ENCODE measurements at regions not wholly inside any gene's neighbourhood (a gene's known extent, or its start where the extent isn't known, plus 50 kb on each side); places are given as distances from the start of the nearest gene placed in this dataset.

DNA sequence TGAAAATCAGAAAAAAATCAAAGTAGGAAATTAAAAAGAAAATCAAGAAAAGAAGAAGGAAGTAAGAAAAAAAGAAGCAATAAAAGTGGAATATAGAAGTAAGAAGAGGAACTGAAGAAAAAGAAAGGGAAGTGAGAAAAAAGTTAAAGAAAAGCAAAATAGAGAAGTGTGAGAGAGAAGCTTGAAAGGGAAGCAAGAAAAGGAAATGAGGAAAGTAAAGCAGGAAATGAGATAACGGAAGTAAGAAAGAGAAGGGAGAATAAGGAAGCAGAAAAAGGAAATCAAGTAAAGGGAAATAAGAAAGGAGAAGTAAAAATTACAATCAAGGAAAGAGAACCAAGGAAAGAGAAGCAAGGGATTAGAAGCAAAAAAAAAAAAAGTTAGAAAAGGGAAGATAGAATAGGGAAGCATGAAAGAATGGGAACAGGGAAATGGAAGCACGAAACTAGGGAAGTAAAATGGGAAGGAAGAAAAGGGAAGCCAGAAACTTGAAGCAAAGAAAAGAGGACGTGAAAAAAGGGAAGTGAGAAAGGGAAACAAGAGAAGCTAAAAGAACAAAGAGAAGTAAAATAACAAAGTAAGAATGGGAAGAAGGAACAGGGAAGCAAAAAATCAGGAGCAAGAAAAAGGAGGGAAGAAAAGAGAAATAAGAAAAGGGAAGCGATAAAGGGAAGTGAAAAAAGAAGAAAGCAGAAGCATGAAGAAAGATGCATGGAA is 243.3 kb upstream of the NCKAP5 start (continued):
- TF ChIP-seq, protein P1, sequence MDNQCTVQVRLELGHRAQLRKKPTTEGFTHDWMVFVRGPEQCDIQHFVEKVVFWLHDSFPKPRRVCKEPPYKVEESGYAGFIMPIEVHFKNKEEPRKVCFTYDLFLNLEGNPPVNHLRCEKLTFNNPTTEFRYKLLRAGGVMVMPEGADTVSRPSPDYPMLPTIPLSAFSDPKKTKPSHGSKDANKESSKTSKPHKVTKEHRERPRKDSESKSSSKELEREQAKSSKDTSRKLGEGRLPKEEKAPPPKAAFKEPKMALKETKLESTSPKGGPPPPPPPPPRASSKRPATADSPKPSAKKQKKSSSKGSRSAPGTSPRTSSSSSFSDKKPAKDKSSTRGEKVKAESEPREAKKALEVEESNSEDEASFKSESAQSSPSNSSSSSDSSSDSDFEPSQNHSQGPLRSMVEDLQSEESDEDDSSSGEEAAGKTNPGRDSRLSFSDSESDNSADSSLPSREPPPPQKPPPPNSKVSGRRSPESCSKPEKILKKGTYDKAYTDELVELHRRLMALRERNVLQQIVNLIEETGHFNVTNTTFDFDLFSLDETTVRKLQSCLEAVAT (IDR thresholded peaks at IDR 0.05) = 0 out of 4 replicates have a peak, but pooled peaks of 1 of the 2 experiments have one; percentile 12
- TF ChIP-seq ZC3H8 (IDR thresholded peaks at IDR 0.05) = no peak
- no peak for TF ChIP-seq HIVEP1 (CRISPR knock-in tag; IDR thresholded peaks at IDR 0.05)

- Histone ChIP-seq H3K9me1 (ENCODE audit: control insufficient read depth, insufficient read depth, low read length) (no peaks in the 10 kb centered on the region), H2AFZ (ENCODE audit: low read depth, low read length) (no peak overlapping the region), H3K9me3 (replicated peaks; ENCODE audit: control insufficient read depth, insufficient read depth, low read depth, low read length) (no peaks in the 10 kb centered on the region), H3K79me2 (ENCODE audit: control insufficient read depth, insufficient read depth, low read length) (no peaks in the 10 kb centered on the region), H3K36me3 (ENCODE audit: control insufficient read depth, insufficient read depth, low read length) (no peaks in the 10 kb centered on the region), H3K4me3 (no peak overlapping the region), H3K4me2 (ENCODE audit: insufficient read depth, low read length) (no peak overlapping the region), H4K20me1 (replicated peaks; ENCODE audit: control insufficient read depth, insufficient read depth, low read length) (no peaks in the 10 kb centered on the region), H3K27me3 (ENCODE audit: control insufficient read depth in 2 of 2, insufficient read depth in 2 of 2, low read length in 2 of 2) (no peaks in the 10 kb centered on the region), H3K4me1 (replicated peaks in 1 of 2; ENCODE audit: control insufficient read depth in 2 of 2, insufficient read depth in 2 of 2, low read length in 2 of 2) (no peaks in the 10 kb centered on the region), H3K27ac (ENCODE audit: extremely low read depth, low read depth, low read length) (no peak overlapping the region), H3K9ac (ENCODE audit: insufficient read depth in 1 of 2, low read depth in 2 of 2, low read length in 2 of 2) (no peak overlapping the region)
- ChIA-PET POLR2A (no interaction called here), CTCF (ENCODE audit: low intra/inter-chr PET ratio) (no interaction called here)
- in situ Hi-C loops (cut with MboI) (no loop called here), intact Hi-C loops (cut with micrococcal nuclease) (no loop called here)
- FAIRE-seq (no peak), ATAC-seq (no peak), DNase-seq (ENCODE audit: extremely low read depth in 1 of 4, low spot score in 3 of 4) (no peak)
- 0% methylated on average over 4 of the region's 4 CpGs for WGBS (ENCODE audit: insufficient coverage, low coverage, missing lambda C conversion rate)
- BruUV-seq (replicated peaks) = no TSS peak
- TF ChIP-seq PML (IDR thresholded peaks at IDR 0.05; ENCODE audit: low read length) (no peak), MAFG (tag; conservative IDR thresholded peaks at IDR 0.05) (no peak), ETS2 (tag; IDR thresholded peaks at IDR 0.05; ENCODE audit: borderline replicate concordance, poor library complexity, severe bottlenecking) (no peak), SAP30 (IDR thresholded peaks at IDR 0.05; ENCODE audit: borderline replicate concordance, insufficient read depth, low read depth, low read length, poor library complexity, severe bottlenecking) (no peak), ZNF518B (CRISPR knock-in tag; IDR thresholded peaks at IDR 0.05) (no peak), AFF4 (CRISPR knock-in tag; IDR thresholded peaks at IDR 0.05) (no peak), KDM1A (IDR thresholded peaks at IDR 0.05) (no peak)
Observed at GRCh38 chr2:133812826-133813617, 244.8 kb upstream of the NCKAP5 start.
